ENCODE measurements at regions not wholly inside any gene's neighbourhood (a gene's known extent, or its start where the extent isn't known, plus 50 kb on each side); places are given as distances from the start of the nearest gene placed in this dataset.

- no peak for TF ChIP-seq POLR2A (IDR thresholded peaks at IDR 0.05)
- TF ChIP-seq CTCF (IDR thresholded peaks at IDR 0.05) = no peak
Observed at GRCh38 chr6:159415540-159415939, 246.3 kb downstream of the FNDC1 start.
